Activated T-cell treated with anti-CD3 and anti-CD28 coated beads, Interleukin-2, amount 50 U/mL, for 72 hours (primary cell): ENCODE measurements at regions not wholly inside any gene's neighbourhood (a gene's known extent, or its start where the extent isn't known, plus 50 kb on each side); places are given as distances from the start of the nearest gene placed in this dataset.

Experiments used
- ATAC-seq, 2 donors: fragments of 150-1000 bp; cut with Tn5 transposase; replicated peaks in 1 of 2; 2 replicates each; pipeline ENCODE4 v1.10.0; 2021; ENCODE audit warnings: moderate library complexity in 2 of 2, mild to moderate bottlenecking in 1 of 2
- DNase-seq, 2 donors: peaks; one replicate each; pipeline ENCODE4 v3.0.0; 2021 to 2022; ENCODE audit warnings: mixed read lengths in 1 of 2
- H3K27ac Mint-ChIP-seq: one replicate; pipeline ENCODE4 v1.8.0; 2022; ENCODE audit warnings: mild to moderate bottlenecking, moderate library complexity, mixed read lengths
- H3K27me3 Mint-ChIP-seq: one replicate; pipeline ENCODE4 v1.8.0; 2022; ENCODE audit warnings: low read depth, mixed read lengths
- H3K36me3 Mint-ChIP-seq, 2 donors: one replicate each; pipeline ENCODE4 v1.8.0; 2022; ENCODE audit warnings: mixed read lengths in 2 of 2, mild to moderate bottlenecking in 1 of 2; ENCODE audit not compliant: insufficient read depth in 2 of 2
- H3K4me1 Mint-ChIP-seq: one replicate; pipeline ENCODE4 v1.8.0; 2022; ENCODE audit warnings: low read depth, mixed read lengths
- H3K4me3 Mint-ChIP-seq, 2 donors: one replicate each; pipeline ENCODE4 v1.8.0; 2022; ENCODE audit warnings: mild to moderate bottlenecking in 2 of 2, mixed read lengths in 2 of 2, moderate library complexity in 2 of 2
- H3K9me3 Mint-ChIP-seq, 2 donors: one replicate each; pipeline ENCODE4 v1.8.0; 2022; ENCODE audit warnings: mixed read lengths in 2 of 2

DNA sequence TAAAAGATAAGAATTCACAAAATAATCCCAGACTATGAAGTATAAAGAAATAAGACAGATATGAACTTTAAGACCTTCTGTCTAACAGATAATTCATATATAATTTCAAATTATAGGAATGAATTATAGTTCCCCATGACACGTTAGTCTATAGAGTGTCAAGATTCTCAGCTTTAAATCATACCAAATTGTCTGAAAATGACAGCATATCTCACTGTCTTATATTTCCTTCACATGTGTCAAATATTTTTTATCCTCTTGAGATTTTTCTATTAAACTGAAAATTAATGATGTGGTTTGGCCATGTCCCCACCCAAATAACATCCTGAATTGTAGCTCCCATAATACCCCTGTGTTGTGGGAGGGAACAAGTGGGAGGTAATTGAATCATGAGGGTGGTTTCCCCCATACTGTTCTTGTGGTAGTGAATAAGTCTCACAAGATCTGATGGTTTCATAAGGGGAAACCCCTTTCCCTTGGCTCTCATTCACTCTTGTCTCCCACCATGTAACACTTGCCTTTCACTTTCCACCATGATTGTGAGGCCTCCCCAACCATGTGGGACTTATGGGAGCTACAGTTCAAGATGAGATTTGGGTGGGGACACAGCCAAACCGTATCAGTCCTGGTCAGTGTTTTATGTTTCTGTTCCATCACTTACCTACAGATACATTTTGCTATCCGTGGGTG is 825.3 kb upstream of the GJE1 start:
- H3K36me3 Mint-ChIP-seq: peaks cover 2% of the 10 kb centered on the region in 2 donors
- DNase-seq: peak; percentile 3 to 22

DNA sequence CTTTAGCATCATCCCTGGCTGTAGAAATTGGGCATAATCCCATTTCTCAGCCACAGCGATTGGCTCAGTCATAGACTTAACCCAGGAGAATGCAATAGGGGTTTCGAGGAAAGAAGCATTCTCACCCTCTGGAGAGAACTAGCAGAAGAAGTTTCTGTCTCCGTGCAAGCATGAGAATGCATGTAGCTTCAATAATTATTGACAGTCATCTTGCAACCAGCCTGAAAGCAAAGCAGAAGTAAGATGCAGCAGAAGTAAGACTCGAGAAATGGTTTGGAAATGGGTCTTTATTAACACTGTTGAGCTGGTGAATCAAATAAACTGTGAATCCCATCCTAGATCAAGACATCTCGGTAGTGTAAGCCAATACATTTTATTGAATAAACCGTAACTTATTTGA is 828.8 kb upstream of the GJE1 start:
- no peak overlapping the region for H3K27ac Mint-ChIP-seq
- no peaks in the 10 kb centered on the region for H3K4me1 Mint-ChIP-seq
- peaks cover 1 to 3% of the 10 kb centered on the region in 2 donors for H3K9me3 Mint-ChIP-seq
- no peaks in the 10 kb centered on the region for H3K27me3 Mint-ChIP-seq
- H3K36me3 Mint-ChIP-seq: peaks cover 2% of the 10 kb centered on the region in 2 donors
- DNase-seq: no peak
- ATAC-seq: no peak
- no peak overlapping the region for H3K4me3 Mint-ChIP-seq

More for the DNA sequence above, 825.3 kb upstream of the GJE1 start:
- Mint-ChIP-seq H3K4me3 (no peak overlapping the region), H3K27ac (no peak overlapping the region), H3K4me1 (no peaks in the 10 kb centered on the region), H3K9me3 (peaks cover 1 to 3% of the 10 kb centered on the region in 2 donors), H3K27me3 (no peaks in the 10 kb centered on the region)
- ATAC-seq: peak; percentile 58 to 63

GRCh38 chr6:141301779-141302178 is 830.9 kb upstream of the GJE1 start:
- no peak for ATAC-seq
- no peaks in the 10 kb centered on the region for H3K36me3 Mint-ChIP-seq

DNA sequence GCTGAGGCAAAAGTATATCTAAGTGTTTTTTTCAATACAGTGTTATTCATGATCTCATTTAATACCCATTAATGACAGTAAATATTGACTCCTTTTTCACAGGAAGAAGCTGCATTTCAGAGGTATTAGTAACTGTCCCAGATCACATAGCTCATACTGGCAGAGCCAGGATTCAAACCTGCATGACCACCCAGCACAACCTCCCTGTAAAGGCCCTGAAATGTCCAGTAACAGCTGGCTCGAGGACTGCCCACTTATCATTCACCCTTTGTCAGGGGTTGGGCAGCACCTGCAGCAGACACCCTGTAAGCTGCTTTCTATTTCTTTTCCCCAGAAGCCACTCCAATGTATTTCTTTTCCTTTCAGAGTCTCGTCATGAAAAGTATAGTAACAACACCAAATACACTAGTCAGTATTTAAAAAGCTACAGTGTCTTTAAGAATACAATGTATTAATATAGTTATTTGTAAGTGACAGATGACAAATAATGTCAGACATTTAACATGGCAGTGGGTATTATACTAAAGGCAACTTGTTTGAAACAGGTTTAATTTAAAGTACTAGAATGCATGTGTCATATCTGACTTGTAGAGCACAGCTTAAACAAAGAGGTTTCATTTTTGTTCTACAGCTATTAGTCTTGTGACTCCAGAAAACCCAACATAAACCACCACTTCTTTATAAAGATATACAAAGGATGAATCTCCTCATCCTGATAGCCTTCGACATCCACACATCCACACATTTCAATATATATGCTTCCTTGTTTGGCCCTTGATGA is 841.6 kb upstream of the GJE1 start:
- Mint-ChIP-seq H3K27ac (no peak overlapping the region), H3K36me3 (peaks cover 3 to 5% of the 10 kb centered on the region in 2 donors), H3K9me3 (peaks cover 5 to 11% of the 10 kb centered on the region in 2 donors), H3K4me3 (no peak overlapping the region), H3K4me1 (no peaks in the 10 kb centered on the region), H3K27me3 (no peaks in the 10 kb centered on the region)
- DNase-seq (no peak), ATAC-seq (no peak)

More at GRCh38 chr6:141301779-141302178, 830.9 kb upstream of the GJE1 start:
- DNase-seq: no peak
- no peaks in the 10 kb centered on the region for H3K4me1 Mint-ChIP-seq
- no peaks in the 10 kb centered on the region for H3K9me3 Mint-ChIP-seq
- H3K27me3 Mint-ChIP-seq: no peaks in the 10 kb centered on the region
- H3K27ac Mint-ChIP-seq: no peak overlapping the region
- no peak overlapping the region for H3K4me3 Mint-ChIP-seq

GRCh38 chr6:141288947-141289346 is 843.8 kb upstream of the GJE1 start:
- H3K27ac Mint-ChIP-seq: no peak overlapping the region
- H3K4me3 Mint-ChIP-seq: no peak overlapping the region
- ATAC-seq: no peak
- DNase-seq: no peak
- no peaks in the 10 kb centered on the region for H3K4me1 Mint-ChIP-seq
- peaks cover 5 to 11% of the 10 kb centered on the region in 2 donors for H3K9me3 Mint-ChIP-seq
- H3K36me3 Mint-ChIP-seq: peaks cover 3 to 5% of the 10 kb centered on the region in 2 donors
- H3K27me3 Mint-ChIP-seq: no peaks in the 10 kb centered on the region

DNA sequence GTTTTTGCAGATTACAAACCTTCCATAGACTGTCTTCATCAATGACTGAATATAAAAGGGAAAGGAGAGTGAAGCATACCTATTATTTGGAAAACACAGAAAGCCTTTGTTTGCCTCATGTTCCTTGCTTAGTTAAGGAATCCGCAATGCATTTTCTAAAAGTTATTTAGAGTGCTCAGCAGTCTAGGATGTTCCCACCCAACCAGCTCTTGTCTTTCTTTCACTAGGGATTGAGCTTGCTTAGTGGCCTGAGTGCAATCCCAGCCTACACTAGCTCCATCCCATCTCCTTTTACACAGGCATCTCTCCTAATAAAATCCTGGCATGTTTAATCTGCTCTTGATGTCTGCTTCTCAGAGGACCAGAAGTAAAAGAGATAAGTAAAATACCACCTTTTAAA is 850.5 kb upstream of the GJE1 start:
- no peaks in the 10 kb centered on the region for H3K9me3 Mint-ChIP-seq
- H3K36me3 Mint-ChIP-seq: peaks cover 0 to 3% of the 10 kb centered on the region in 2 donors
- no peak overlapping the region for H3K27ac Mint-ChIP-seq
- DNase-seq: no peak
- H3K4me3 Mint-ChIP-seq: no peak overlapping the region
- no peak for ATAC-seq
- peaks cover 7% of the 10 kb centered on the region for H3K27me3 Mint-ChIP-seq
- H3K4me1 Mint-ChIP-seq: no peaks in the 10 kb centered on the region

GRCh38 chr6:141269684-141270083 is 863.0 kb upstream of the GJE1 start:
- H3K4me3 Mint-ChIP-seq: no peak overlapping the region
- DNase-seq (no peak), ATAC-seq (no peak)
- H3K4me1 Mint-ChIP-seq: no peaks in the 10 kb centered on the region
- H3K9me3 Mint-ChIP-seq: no peaks in the 10 kb centered on the region
- no peaks in the 10 kb centered on the region for H3K27me3 Mint-ChIP-seq
- H3K36me3 Mint-ChIP-seq: no peaks in the 10 kb centered on the region
- H3K27ac Mint-ChIP-seq: no peak overlapping the region

- DNase-seq: no peak
- Mint-ChIP-seq H3K27ac (no peak overlapping the region), H3K9me3 (no peaks in the 10 kb centered on the region), H3K4me3 (no peak overlapping the region), H3K4me1 (no peaks in the 10 kb centered on the region), H3K36me3 (no peaks in the 10 kb centered on the region), H3K27me3 (no peaks in the 10 kb centered on the region)
- no peak for ATAC-seq
Measured at GRCh38 chr6:141267420-141267819, 865.3 kb upstream of the GJE1 start.

- Mint-ChIP-seq H3K27me3 (no peaks in the 10 kb centered on the region), H3K36me3 (no peaks in the 10 kb centered on the region), H3K27ac (no peak overlapping the region), H3K4me3 (no peak overlapping the region), H3K9me3 (no peaks in the 10 kb centered on the region), H3K4me1 (no peaks in the 10 kb centered on the region)
- ATAC-seq: no peak
- no peak for DNase-seq
Measured at GRCh38 chr6:141265756-141266623, 866.7 kb upstream of the GJE1 start.

GRCh38 chr6:141264101-141264500 is 868.6 kb upstream of the GJE1 start:
- Mint-ChIP-seq H3K36me3 (no peaks in the 10 kb centered on the region), H3K4me3 (no peak overlapping the region), H3K27ac (no peak overlapping the region), H3K27me3 (no peaks in the 10 kb centered on the region), H3K4me1 (no peaks in the 10 kb centered on the region), H3K9me3 (no peaks in the 10 kb centered on the region)
- no peak for DNase-seq
- ATAC-seq: no peak

DNA sequence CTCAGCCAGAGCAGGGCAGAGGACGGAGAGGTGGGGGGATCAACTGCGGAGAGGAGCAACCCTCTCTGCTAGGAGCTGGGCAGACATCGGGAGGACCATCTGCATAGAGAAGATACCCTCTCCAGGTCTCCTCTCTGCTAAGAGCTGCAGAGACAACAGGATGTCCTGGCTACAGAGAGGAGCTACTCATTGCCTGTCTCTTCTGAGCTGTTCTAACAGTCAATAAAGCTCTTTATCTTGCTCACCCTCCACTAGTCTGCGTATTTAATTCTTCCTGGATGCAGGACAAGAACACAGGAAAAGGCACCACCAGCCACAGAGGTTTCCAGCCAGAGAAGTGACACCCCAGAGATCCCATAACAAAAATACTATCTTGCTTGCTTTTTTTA is 871.1 kb upstream of the GJE1 start:
- Mint-ChIP-seq H3K27me3 (no peaks in the 10 kb centered on the region), H3K9me3 (no peaks in the 10 kb centered on the region), H3K4me1 (no peaks in the 10 kb centered on the region), H3K36me3 (no peaks in the 10 kb centered on the region), H3K27ac (no peak overlapping the region), H3K4me3 (no peak overlapping the region)
- ATAC-seq: no peak
- DNase-seq: no peak

- Mint-ChIP-seq H3K27ac (no peak overlapping the region), H3K36me3 (no peaks in the 10 kb centered on the region), H3K9me3 (no peaks in the 10 kb centered on the region), H3K27me3 (no peaks in the 10 kb centered on the region), H3K4me1 (no peaks in the 10 kb centered on the region), H3K4me3 (no peak overlapping the region)
- no peak for DNase-seq
- ATAC-seq: peak in 1 of 2 donors; percentile 13
Measured at GRCh38 chr6:141261016-141261671, 871.6 kb upstream of the GJE1 start.

- Mint-ChIP-seq H3K9me3 (no peaks in the 10 kb centered on the region), H3K4me1 (no peaks in the 10 kb centered on the region), H3K27me3 (no peaks in the 10 kb centered on the region), H3K27ac (no peak overlapping the region), H3K36me3 (no peaks in the 10 kb centered on the region), H3K4me3 (no peak overlapping the region)
- ATAC-seq: no peak
- DNase-seq: no peak
Measured at GRCh38 chr6:141260627-141261015, 872.1 kb upstream of the GJE1 start.
